IPS DF 6.9 (cell line): ENCODE measurements at regions not wholly inside any gene's neighbourhood (a gene's known extent, or its start where the extent isn't known, plus 50 kb on each side); places are given as distances from the start of the nearest gene placed in this dataset.

Experiments used
- DNase-seq: peaks from one replicate; pipeline ENCODE4 v3.0.0-alpha.2; 2013; ENCODE audit warnings: low read depth, low spot score
- H3K27ac ChIP-seq: one replicate; pipeline ENCODE4 v1.5.1; 2013; ENCODE audit warnings: low read length, control low read depth
- H3K27me3 ChIP-seq: 2 replicates; pipeline ENCODE4 v1.6.1; 2013; ENCODE audit warnings: mild to moderate bottlenecking, low read length; ENCODE audit not compliant: control insufficient read depth, insufficient read depth
- H3K36me3 ChIP-seq: 2 replicates; pipeline ENCODE4 v1.6.1; 2013; ENCODE audit warnings: low read length; ENCODE audit not compliant: control insufficient read depth, insufficient read depth
- H3K4me1 ChIP-seq: 2 replicates; pipeline ENCODE4 v1.6.1; 2013; ENCODE audit warnings: low read length; ENCODE audit not compliant: control insufficient read depth, insufficient read depth
- H3K4me3 ChIP-seq: 2 replicates; pipeline ENCODE4 v1.5.1; 2013; ENCODE audit warnings: mild to moderate bottlenecking, low read length
- H3K9me3 ChIP-seq: 2 replicates; pipeline ENCODE4 v1.6.1; 2013; ENCODE audit warnings: low read length, inconsistent platforms; ENCODE audit not compliant: control insufficient read depth, insufficient read depth
- WGBS: extraction: QIAGEN DNeasy Blood & Tissue Kit; methylation state at CpG from one replicate; pipeline ENCODE4 v1.1.7; 2013; ENCODE audit warnings: mixed read lengths, missing lambda C conversion rate; ENCODE audit not compliant: insufficient read length, insufficient coverage; 5-methylcytosine and 5-hydroxymethylcytosine counted together

DNA sequence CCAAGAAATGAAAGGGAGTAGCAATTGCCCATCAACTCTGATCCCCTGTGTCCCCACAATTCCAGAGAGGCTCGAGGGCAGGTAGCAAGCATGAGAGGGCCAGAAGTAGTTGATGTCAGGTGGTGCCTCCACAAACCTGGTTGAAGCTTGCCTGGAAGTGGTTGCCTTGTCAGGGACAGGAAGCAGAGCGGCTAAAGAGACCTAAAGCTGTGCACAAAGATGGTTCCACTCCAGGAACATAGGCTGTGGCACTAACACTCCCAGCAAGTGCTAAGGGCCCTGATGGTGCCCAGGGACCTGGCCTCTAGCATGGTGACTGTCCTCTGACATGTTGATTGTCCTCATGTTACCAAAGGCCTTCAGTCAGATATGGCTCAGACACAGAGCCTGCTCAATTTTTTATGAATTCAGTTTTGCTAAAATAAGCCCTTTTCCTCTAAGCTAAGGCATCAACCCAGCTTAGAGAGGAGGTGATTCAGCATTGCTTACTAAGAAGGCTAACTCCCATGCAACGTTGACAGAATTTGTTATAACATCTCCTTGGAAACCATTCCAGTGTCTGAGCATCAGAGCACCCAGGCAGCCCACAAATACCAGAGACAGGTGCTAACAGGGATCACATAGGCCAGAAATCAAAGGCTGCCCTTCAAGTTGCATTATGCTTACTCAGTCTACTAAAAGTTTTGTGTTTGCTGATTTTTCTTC is 196.3 kb upstream of the ARHGAP20 start:
- WGBS: no CpG with 5 or more reads among the region's 3 CpGs
- no peaks in the 10 kb centered on the region for H3K4me1 ChIP-seq
- no peaks in the 10 kb centered on the region for H3K36me3 ChIP-seq
- H3K27me3 ChIP-seq: no peaks in the 10 kb centered on the region
- H3K27ac ChIP-seq: no peak overlapping the region
- no peak overlapping the region for H3K4me3 ChIP-seq
- DNase-seq: no peak
- no peaks in the 10 kb centered on the region for H3K9me3 ChIP-seq

DNA sequence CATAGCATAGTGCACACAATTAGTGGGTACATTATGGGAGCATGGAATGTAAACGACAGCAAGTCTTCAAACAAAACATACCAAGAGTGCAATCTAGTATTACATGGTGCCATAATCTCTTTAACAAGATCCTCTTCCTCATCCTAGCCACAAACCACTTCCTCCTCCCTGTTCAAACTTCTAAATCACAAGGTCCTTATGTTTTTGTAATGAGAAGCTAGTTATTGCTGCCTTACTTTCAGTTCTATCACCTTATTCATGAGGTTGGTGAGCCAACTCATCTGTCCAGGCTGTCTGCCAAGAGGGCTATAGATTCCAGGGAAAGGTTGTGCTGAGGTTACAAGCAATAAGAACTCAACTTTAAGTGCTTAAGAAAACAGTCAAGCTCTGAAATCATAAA is 195.4 kb upstream of the ARHGAP20 start:
- WGBS: no CpG with 5 or more reads among the region's 1 CpG
- no peaks in the 10 kb centered on the region for H3K9me3 ChIP-seq
- no peaks in the 10 kb centered on the region for H3K36me3 ChIP-seq
- no peak overlapping the region for H3K27ac ChIP-seq
- DNase-seq: no peak
- no peak overlapping the region for H3K4me3 ChIP-seq
- no peaks in the 10 kb centered on the region for H3K4me1 ChIP-seq
- no peaks in the 10 kb centered on the region for H3K27me3 ChIP-seq

DNA sequence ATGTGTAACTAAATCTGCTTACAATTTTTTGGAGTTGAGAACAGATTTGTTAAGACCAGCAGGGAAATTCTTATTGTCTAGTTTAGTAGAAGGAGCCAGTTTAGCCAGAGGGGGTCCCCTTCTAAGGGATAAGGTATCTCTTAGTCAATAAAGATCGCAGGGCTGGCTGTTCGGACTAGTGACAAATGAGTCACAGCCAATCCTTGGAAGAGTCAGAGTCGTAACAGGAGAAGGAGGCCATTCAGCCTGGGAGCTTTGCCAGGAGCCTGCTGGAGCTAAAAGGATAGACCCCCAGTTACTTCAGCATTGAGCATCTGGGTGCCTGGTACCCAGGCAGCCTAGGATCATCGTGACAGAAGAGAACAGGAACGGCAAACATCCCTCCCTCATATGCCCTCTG is 191.6 kb upstream of the ARHGAP20 start:
- H3K4me1 ChIP-seq: no peaks in the 10 kb centered on the region
- DNase-seq: no peak
- H3K27me3 ChIP-seq: no peaks in the 10 kb centered on the region
- H3K4me3 ChIP-seq: no peak overlapping the region
- WGBS: no CpG with 5 or more reads among the region's 5 CpGs
- H3K9me3 ChIP-seq: no peaks in the 10 kb centered on the region
- H3K27ac ChIP-seq: no peak overlapping the region
- H3K36me3 ChIP-seq: no peaks in the 10 kb centered on the region

DNA sequence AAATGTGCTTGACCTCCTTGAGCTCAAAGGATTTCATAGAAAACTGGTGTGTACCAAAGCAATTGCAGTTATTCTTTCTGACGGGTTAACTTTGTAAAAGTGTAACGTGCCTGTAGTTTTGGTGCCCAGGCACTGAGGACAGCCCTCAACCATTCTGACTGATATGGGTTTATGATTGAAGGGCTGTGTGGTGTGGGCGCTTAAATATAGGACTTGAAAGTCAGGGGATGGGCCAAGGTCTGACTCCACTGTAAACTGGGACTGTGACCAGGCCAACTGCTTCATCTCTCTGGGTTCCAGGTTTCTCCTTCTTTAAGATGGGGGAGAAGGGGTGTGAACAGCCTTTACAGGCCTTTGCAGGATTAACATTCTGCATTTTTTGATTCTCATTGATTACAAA is 191.1 kb upstream of the ARHGAP20 start:
- WGBS: no CpG with 5 or more reads among the region's 3 CpGs
- Histone ChIP-seq H3K9me3 (no peaks in the 10 kb centered on the region), H3K36me3 (no peaks in the 10 kb centered on the region)

DNA sequence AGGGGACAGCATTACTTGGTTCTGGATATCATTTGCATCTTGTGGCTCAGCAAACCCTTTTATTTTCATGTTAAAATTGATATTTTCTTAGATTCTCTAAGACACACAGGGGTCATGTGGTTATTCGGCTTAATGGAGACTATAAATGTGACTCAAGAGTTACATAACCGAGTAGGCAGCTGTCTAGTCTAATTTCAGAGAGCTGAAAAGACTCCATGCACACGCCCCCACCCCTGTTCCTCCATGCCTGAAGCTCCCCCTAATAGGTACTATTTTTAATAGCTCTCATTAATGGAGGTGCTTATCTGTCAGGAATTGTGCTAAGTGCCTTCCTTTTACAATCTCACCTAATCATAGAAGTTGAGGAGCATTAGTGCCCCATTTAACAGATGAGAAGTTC is 189.2 kb upstream of the ARHGAP20 start:
- Histone ChIP-seq H3K27me3 (no peaks in the 10 kb centered on the region), H3K4me1 (no peaks in the 10 kb centered on the region), H3K27ac (no peak overlapping the region), H3K36me3 (no peaks in the 10 kb centered on the region), H3K4me3 (no peak overlapping the region), H3K9me3 (no peaks in the 10 kb centered on the region)
- no CpG with 5 or more reads among the region's 3 CpGs for WGBS
- no peak for DNase-seq

More for the DNA sequence above, 191.1 kb upstream of the ARHGAP20 start:
- DNase-seq: no peak
- H3K27me3 ChIP-seq: no peaks in the 10 kb centered on the region
- no peak overlapping the region for H3K4me3 ChIP-seq
- H3K27ac ChIP-seq: no peak overlapping the region
- H3K4me1 ChIP-seq: no peaks in the 10 kb centered on the region

DNA sequence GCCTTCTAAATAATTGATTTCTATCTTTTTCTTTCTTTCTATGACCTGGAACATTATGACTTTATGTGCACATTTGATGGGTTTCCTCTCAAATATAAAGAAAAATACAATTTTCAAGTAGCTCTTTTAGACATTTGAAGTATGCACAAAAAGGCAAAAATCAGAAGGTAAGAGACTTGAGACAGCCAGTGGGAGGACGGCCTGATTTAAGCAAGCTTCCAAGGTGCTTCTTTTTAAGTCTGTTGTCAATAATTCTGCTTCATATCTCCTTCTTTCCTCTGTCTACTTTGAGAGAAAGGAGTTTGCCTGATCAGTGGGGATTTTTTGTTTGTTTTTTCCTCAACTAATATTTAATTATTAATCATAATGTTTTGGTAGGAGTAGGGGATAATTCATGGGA is 188.2 kb upstream of the ARHGAP20 start:
- H3K4me3 ChIP-seq: no peak overlapping the region
- no peaks in the 10 kb centered on the region for H3K4me1 ChIP-seq
- no peaks in the 10 kb centered on the region for H3K9me3 ChIP-seq
- H3K27me3 ChIP-seq: no peaks in the 10 kb centered on the region
- no peaks in the 10 kb centered on the region for H3K36me3 ChIP-seq
- no CpG with 5 or more reads among the region's 1 CpG for WGBS
- no peak for DNase-seq
- no peak overlapping the region for H3K27ac ChIP-seq

DNA sequence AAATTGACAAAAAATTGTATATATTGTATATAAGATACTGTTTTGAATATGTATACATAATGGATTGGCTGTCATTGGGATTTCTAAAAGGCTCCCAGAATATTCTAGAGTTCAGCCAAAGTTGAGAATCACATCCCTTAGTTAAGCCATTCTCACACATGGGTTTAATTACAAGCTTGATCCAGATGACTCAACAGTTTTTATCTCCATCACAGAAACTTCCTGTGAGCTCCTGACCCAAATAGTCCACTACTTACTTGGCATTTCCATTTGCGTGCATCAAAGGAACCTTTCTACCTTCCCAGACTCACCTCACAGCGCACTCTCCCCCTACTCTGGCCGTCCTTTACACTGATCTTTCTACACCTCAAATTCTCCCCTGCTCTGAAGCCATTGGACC is 184.8 kb upstream of the ARHGAP20 start:
- Histone ChIP-seq H3K27ac (no peak overlapping the region), H3K9me3 (no peaks in the 10 kb centered on the region), H3K27me3 (no peaks in the 10 kb centered on the region), H3K4me1 (no peaks in the 10 kb centered on the region), H3K36me3 (no peaks in the 10 kb centered on the region), H3K4me3 (no peak overlapping the region)
- WGBS: no CpG with 5 or more reads among the region's 3 CpGs
- DNase-seq: no peak

DNA sequence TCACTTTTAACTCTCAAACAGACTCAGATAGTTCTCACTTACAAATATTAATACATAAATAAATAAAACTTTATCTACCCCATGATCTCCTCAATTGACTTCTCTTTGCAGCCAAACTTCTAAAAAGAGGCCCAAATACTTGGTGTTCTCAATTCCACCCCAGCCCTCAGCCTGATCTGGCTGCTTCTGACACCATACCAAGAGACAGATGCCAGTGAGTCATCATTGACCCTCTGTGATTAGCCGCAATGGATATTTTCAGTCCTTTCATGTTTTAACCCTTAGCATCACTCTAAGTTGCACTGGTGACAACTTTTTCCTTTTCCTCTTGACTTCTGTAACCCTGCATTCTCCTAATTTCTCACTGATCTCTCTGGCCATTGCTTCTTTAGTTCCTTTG is 184.1 kb upstream of the ARHGAP20 start:
- no peak for DNase-seq
- no peaks in the 10 kb centered on the region for H3K27me3 ChIP-seq
- no peaks in the 10 kb centered on the region for H3K36me3 ChIP-seq
- H3K9me3 ChIP-seq: no peaks in the 10 kb centered on the region
- H3K4me1 ChIP-seq: no peaks in the 10 kb centered on the region
- H3K27ac ChIP-seq: no peak overlapping the region
- no peak overlapping the region for H3K4me3 ChIP-seq
- WGBS: no CpG with 5 or more reads among the region's 1 CpG

DNA sequence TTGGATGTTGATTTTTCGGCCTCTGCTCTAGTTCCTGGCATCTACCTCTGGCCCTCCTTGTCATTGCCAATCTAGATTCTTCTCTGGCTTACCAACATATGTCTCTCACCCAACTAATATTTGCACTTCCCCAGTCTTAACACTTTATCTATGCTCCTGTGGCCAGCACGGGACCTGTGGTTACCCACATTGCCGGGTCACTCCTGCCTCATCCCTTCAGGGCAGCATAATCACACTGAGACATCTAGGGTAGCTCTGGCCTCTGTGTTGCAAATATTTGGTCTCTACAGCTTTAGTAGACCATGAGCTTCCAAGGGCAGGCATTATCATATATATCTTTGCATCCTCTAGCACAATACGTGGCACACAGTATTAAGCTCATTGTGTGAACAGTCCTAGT is 182.0 kb upstream of the ARHGAP20 start:
- no peaks in the 10 kb centered on the region for H3K27me3 ChIP-seq
- WGBS: no CpG with 5 or more reads among the region's 4 CpGs

DNA sequence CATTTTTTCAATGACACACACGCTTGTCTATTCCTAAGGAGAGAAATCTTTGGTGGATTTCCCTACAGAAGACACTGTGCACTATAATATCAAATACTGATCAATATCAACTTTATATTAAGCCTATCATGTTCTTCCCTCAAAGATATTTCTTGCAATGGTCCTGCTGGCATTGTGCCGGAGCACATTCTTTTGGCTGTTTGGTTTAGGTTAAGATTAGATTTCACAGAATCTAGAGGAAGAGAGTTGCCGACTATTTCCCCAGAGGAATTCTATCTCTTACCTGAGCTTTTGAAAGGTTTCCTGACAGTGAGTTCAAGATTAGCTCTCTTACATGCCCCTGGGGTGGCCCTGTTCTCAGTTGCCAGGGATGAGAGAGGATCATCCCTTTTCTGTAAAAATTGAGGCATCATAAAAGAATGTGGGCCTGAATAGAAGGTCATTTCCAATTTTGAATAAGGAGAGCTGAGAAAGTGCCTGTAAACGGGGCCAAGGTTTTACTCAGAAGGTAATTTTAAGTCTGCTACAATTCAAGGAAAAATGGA is 180.6 kb upstream of the ARHGAP20 start:
- Histone ChIP-seq H3K27me3 (no peaks in the 10 kb centered on the region), H3K9me3 (no peaks in the 10 kb centered on the region), H3K4me3 (no peak overlapping the region), H3K36me3 (no peaks in the 10 kb centered on the region), H3K27ac (no peak overlapping the region), H3K4me1 (no peaks in the 10 kb centered on the region)
- DNase-seq: no peak
- WGBS: no CpG with 5 or more reads among the region's 4 CpGs

More for the DNA sequence above, 182.0 kb upstream of the ARHGAP20 start:
- Histone ChIP-seq H3K9me3 (no peaks in the 10 kb centered on the region), H3K36me3 (no peaks in the 10 kb centered on the region), H3K27ac (no peak overlapping the region), H3K4me3 (no peak overlapping the region), H3K4me1 (no peaks in the 10 kb centered on the region)
- no peak for DNase-seq

DNA sequence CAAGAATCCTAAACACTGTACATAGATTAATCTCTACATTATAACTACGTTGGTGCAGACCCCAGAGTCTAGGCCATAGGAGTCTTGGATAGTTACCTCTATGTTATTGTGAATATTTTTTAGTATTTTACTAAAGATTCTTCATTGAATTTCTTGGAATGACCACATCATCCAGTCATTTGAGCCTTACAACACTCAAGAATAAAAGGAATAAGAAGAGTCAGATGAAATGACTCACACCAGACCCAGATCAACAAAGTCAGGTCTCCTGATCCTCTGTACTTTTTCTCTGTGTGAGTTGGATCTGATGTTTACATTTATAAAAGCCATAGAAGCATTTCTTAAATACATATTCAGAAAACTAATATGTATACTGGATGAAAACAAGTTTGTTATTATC is 179.2 kb upstream of the ARHGAP20 start:
- no peak overlapping the region for H3K4me3 ChIP-seq
- H3K27ac ChIP-seq: no peak overlapping the region
- H3K9me3 ChIP-seq: no peaks in the 10 kb centered on the region
- H3K36me3 ChIP-seq: no peaks in the 10 kb centered on the region
- no peaks in the 10 kb centered on the region for H3K27me3 ChIP-seq
- WGBS: no CpG with 5 or more reads among the region's 1 CpG
- DNase-seq: no peak
- H3K4me1 ChIP-seq: no peaks in the 10 kb centered on the region
